Omental fat pad (tissue), 3 donors: ENCODE measurements at regions not wholly inside any gene's neighbourhood (a gene's known extent, or its start where the extent isn't known, plus 50 kb on each side); places are given as distances from the start of the nearest gene placed in this dataset.

Experiments
- ATAC-seq: fragments of 150-250 bp; one replicate; pipeline ENCODE4 v1.9.1; 2016; ENCODE audit warnings: mild to moderate bottlenecking, moderate library complexity; ENCODE audit not compliant: low FRiP score
- DNase-seq: peaks from one replicate; pipeline ENCODE4 v3.0.0-alpha.2; 2019; ENCODE audit warnings: low spot score
- TF ChIP-seq, protein P1 (sequence below), 3 donors: fragments of 450-650 bp; IDR thresholded peaks; one replicate each; pipeline ENCODE4 v1.5.1; 2016 to 2017; ENCODE audit warnings: antibody characterized with exemption in 3 of 3, mild to moderate bottlenecking in 3 of 3, moderate library complexity in 2 of 3

DNA sequence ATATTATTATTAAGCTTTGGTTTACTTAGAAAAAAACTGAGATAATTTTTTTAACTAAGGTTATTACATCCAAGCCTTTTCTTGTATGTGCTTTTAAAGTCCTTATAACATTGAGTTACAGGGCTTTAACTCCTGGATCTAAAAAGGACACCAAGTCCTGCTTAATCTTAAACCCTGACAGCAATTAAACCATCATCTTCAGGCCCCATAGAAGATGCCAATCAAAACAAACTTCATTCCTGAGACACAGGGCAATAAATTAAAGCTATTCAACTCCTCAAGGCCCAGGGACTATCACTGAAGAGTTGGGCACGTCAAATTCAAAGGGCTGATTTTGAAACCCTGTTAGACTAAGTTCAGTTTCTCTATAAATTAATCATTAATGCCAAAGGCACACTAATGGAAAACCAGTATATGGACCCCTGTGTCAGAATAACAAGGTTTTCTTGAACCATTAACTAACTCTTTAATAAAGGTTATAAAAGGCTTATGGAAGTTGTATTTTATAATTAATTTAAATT lies 1152.6 kb downstream of the NSUN3 start:
- TF ChIP-seq, protein P1, sequence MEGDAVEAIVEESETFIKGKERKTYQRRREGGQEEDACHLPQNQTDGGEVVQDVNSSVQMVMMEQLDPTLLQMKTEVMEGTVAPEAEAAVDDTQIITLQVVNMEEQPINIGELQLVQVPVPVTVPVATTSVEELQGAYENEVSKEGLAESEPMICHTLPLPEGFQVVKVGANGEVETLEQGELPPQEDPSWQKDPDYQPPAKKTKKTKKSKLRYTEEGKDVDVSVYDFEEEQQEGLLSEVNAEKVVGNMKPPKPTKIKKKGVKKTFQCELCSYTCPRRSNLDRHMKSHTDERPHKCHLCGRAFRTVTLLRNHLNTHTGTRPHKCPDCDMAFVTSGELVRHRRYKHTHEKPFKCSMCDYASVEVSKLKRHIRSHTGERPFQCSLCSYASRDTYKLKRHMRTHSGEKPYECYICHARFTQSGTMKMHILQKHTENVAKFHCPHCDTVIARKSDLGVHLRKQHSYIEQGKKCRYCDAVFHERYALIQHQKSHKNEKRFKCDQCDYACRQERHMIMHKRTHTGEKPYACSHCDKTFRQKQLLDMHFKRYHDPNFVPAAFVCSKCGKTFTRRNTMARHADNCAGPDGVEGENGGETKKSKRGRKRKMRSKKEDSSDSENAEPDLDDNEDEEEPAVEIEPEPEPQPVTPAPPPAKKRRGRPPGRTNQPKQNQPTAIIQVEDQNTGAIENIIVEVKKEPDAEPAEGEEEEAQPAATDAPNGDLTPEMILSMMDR (IDR thresholded peaks at IDR 0.05) = no peak
- no peak for ATAC-seq
- no peak for DNase-seq

DNA sequence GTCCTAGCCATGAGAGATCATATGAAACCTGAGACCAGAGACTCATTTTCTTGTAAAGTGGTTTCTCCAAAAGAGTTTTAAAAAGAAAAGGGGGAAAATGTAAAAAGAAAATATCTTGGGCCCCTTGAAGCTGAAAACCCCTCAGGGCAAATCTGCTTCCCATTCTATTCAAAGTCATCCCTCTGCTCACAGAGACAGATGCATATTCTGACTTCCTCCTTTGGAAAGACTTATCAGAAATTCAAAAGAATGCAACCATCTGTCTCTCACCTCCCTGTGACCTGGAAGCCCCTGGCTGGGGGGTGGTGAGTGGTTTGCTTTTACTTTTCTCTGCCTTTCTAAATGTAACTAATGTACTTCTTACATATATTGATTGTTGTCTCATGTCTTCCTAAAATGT lies 1154.8 kb downstream of the NSUN3 start:
- no peak for ATAC-seq
- TF ChIP-seq, protein P1 (IDR thresholded peaks at IDR 0.05) = no peak
- no peak for DNase-seq

DNA sequence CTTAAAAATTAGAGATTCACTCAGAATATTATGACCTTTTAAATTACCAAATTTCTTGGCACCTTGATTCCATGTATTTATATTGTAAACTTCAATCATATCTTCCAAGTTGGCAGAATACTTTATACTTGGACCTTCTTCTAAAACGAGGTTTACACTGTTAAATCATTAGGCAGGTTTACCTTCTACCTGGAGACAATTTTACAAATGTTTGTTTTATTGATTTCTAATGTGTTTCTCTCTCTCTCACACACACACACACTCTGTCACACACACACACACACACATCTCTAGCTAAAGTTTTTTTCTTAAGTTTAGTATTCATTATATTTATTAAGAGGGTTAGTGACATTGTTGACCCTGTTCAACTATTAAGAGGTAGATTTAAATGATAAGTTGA lies 1155.6 kb downstream of the NSUN3 start:
- TF ChIP-seq, protein P1 (IDR thresholded peaks at IDR 0.05) = no peak
- no peak for DNase-seq
- no peak for ATAC-seq

DNA sequence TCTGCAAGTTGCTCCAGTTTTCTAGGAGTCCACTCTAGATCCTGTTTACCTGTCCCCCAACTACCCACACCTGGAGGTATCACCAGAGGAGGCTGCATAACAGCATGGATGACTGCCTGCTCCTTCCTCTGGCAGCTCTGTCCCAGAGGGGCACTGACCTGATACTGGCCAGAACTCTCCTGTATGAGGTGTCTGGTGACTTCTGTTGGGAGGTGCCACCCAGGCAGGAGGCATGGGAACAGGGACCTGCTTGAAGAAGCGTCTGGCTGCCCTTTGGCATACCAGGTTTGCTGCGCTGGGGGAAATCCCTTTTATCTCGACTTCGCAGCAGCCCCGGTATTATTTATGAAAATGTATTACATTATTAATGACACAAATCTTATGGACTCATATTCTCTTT lies 1163.6 kb downstream of the NSUN3 start:
- TF ChIP-seq, protein P1 (IDR thresholded peaks at IDR 0.05) = no peak
- no peak for ATAC-seq
- no peak for DNase-seq

DNA sequence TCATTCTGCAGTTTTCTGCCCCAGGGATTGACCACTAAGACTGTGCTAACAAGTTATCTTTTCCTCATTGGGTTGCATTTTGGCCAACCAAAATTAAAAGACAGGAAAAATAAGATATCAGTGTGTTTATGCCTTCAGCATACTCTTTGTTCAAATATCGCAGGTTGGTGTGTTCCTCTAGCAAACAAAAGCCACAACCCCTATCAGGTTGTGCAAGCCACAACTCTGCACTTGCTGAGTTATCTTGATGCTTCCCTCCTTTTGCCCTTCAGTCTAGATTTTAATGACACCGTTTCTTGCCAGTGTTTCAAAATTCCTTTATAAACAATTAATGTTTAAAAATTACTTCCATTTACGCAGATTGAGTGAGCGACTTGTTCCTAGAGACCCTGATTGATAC lies 1164.2 kb downstream of the NSUN3 start:
- TF ChIP-seq, protein P1 (IDR thresholded peaks at IDR 0.05) = no peak
- ATAC-seq (no peak), DNase-seq (no peak)

DNA sequence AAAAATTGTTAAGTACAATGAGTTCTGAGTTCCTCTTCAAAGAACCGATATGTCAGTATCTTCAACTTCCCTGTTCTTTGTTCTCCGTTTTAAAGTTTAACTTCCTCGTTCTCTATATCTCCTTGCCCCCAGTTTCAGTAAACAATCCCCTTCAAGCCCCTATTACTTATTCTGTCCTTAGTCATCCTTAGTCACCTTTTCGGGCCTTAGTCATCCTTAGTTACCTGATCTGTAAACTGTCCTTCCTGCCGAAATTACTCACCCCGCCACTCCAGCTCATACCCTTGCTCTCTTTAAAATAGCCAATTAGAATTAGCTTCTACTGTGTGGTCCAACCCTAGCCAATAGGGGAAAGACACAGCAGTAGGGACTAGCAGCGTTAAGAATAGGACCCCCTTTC lies 1165.6 kb downstream of the NSUN3 start:
- no peak for DNase-seq
- ATAC-seq = no peak
- TF ChIP-seq, protein P1 (IDR thresholded peaks at IDR 0.05) = no peak

DNA sequence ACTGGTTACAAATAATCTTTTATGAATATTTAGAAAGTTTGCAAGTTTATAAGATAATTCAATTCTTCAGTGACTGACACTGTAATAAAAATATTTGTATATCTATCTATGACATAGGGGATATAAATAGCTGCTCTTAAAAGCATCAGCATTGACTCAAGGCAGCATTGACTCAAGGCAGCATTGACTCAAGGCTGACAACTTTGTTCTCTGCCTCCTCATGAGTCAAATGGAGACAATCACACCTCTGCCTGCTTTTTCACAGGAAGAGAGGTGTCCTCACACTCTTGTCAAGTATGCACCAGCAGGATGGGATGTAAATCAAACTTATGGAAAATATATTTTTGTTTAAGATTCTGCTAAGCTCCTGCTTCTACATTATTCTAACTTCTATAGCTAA lies 1173.1 kb downstream of the NSUN3 start:
- TF ChIP-seq, protein P1 (IDR thresholded peaks at IDR 0.05) = no peak
- DNase-seq = no peak
- ATAC-seq = no peak
